Thyroid gland (tissue), 4 donors: ENCODE measurements at regions not wholly inside any gene's neighbourhood (a gene's known extent, or its start where the extent isn't known, plus 50 kb on each side); places are given as distances from the start of the nearest gene placed in this dataset.

ENCODE experiments used
- DNase-seq, 2 donors: peaks; one replicate each; pipeline ENCODE4 v3.0.0-alpha.2; 2019
- H3K27ac ChIP-seq, 3 donors: fragments of 200-600 bp; sonication (generic); 1 replicate in 2 of 3; 2 replicates in 1 of 3; pipeline ENCODE4 v1.5.1; 2016 to 2019; ENCODE audit warnings: mild to moderate bottlenecking in 1 of 3, moderate library complexity in 1 of 3
- H3K27me3 ChIP-seq: fragments of 200-600 bp; sonication (generic); one replicate; pipeline ENCODE4 v1.5.1; 2019
- H3K36me3 ChIP-seq, 2 donors: fragments of 200-600 bp; sonication (generic); one replicate each; pipeline ENCODE4 v1.5.1; 2016 to 2019
- H3K4me1 ChIP-seq, 2 donors: fragments of 200-600 bp; sonication (generic); one replicate each; pipeline ENCODE4 v1.5.1; 2017 to 2019
- H3K4me3 ChIP-seq, 3 donors: fragments of 200-600 bp; sonication (generic); replicated peaks in 1 of 3; 1 replicate in 2 of 3; 2 replicates in 1 of 3; pipeline ENCODE4 v1.5.1; 2016; ENCODE audit warnings: mild to moderate bottlenecking in 1 of 3
- H3K9me3 ChIP-seq: fragments of 200-600 bp; sonication (generic); one replicate; pipeline ENCODE4 v1.5.1; 2017
- POLR2A ChIP-seq, 2 donors: fragments of 450-650 bp; IDR thresholded peaks; one replicate each; pipeline ENCODE4 v1.6.1; 2017; ENCODE audit warnings: antibody characterized with exemption in 2 of 2, mild to moderate bottlenecking in 2 of 2, moderate library complexity in 1 of 2
- WGBS, 2 donors: methylation state at CpG; one replicate each; pipeline ENCODE4 v1.1.5; 2017; 5-methylcytosine and 5-hydroxymethylcytosine counted together
- intact Hi-C: fragments of 100-400 bp; cut with DNase I; formaldehyde crosslinking; loops from one replicate; pipeline ENCODE4 v1.15.1; 2023
- TF ChIP-seq, protein P1 (sequence below), 6 experiments: fragments of 200-600 bp in 3 of 6; fragments of 450-650 bp in 3 of 6; sonication (generic) in 3 of 6; IDR thresholded peaks; one replicate each; pipeline ENCODE4 v1.5.1; 2016 to 2019; ENCODE audit warnings: antibody characterized with exemption in 6 of 6, mild to moderate bottlenecking in 2 of 6, inconsistent platforms in 1 of 6, moderate library complexity in 1 of 6

DNA sequence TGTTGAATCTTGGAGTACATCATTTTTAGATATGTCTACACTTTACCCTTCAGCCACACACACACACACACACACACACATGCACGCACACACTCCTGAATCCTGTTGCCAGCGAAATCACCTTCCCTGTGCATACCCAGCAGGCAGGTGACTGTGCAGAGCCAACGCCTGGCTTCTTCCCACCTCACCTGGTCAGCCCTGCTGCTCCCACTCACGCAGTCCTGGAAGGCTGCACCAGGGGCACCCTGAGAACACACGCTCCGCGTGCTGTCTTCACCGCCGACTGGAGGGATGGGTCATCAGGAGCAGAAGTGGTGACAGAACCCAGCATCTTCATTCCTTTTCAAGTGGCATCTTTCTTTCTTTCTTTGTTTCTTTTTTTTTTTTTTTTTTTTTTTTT is 94.6 kb downstream of the TBXT start:
- 92% methylated on average over 9 of the region's 9 CpGs for WGBS, 2 donors
- DNase-seq, result no peak
- no peak overlapping the region for H3K27ac ChIP-seq

DNA sequence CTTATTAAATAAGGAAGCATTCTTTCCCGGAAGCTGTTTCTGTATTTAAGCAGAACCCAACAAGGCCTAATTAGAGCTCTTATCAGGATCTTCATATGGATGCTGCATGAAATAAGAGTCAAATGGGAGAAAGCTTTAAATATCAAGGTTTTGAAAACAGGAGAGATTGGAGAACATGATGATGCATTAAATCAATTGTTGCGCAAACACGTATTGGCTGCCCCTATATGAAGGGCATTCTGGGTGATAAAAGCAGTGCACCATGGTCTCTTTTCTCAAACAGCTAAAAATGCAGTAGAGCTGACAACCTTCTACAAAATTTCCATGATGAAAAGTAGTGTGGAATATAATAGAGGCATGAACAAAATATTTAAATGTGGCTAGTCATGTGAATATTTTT is 98.9 kb downstream of the TBXT start:
- H3K4me3 ChIP-seq, result no peak overlapping the region
- H3K27me3 ChIP-seq, result no peaks in the 10 kb centered on the region
- no peak overlapping the region for H3K27ac ChIP-seq
- no peaks in the 10 kb centered on the region for H3K36me3 ChIP-seq
- H3K4me1 ChIP-seq, result no peaks in the 10 kb centered on the region
- DNase-seq, result no peak
- intact Hi-C loops, result no loop called here
- H3K9me3 ChIP-seq, result no peaks in the 10 kb centered on the region
- no peak for TF ChIP-seq POLR2A (IDR thresholded peaks at IDR 0.05)
- WGBS, 2 donors, result 81 to 96% methylated on average over 3 of the region's 3 CpGs

More for the DNA sequence above, 94.6 kb downstream of the TBXT start:
- TF ChIP-seq POLR2A (IDR thresholded peaks at IDR 0.05), result no peak
- TF ChIP-seq, protein P1, sequence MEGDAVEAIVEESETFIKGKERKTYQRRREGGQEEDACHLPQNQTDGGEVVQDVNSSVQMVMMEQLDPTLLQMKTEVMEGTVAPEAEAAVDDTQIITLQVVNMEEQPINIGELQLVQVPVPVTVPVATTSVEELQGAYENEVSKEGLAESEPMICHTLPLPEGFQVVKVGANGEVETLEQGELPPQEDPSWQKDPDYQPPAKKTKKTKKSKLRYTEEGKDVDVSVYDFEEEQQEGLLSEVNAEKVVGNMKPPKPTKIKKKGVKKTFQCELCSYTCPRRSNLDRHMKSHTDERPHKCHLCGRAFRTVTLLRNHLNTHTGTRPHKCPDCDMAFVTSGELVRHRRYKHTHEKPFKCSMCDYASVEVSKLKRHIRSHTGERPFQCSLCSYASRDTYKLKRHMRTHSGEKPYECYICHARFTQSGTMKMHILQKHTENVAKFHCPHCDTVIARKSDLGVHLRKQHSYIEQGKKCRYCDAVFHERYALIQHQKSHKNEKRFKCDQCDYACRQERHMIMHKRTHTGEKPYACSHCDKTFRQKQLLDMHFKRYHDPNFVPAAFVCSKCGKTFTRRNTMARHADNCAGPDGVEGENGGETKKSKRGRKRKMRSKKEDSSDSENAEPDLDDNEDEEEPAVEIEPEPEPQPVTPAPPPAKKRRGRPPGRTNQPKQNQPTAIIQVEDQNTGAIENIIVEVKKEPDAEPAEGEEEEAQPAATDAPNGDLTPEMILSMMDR (IDR thresholded peaks at IDR 0.05), result no peak
- Histone ChIP-seq H3K4me3 (no peak overlapping the region), H3K4me1 (no peaks in the 10 kb centered on the region), H3K27me3 (no peaks in the 10 kb centered on the region), H3K9me3 (no peaks in the 10 kb centered on the region), H3K36me3 (no peaks in the 10 kb centered on the region)
- intact Hi-C loops, result no loop called here

DNA sequence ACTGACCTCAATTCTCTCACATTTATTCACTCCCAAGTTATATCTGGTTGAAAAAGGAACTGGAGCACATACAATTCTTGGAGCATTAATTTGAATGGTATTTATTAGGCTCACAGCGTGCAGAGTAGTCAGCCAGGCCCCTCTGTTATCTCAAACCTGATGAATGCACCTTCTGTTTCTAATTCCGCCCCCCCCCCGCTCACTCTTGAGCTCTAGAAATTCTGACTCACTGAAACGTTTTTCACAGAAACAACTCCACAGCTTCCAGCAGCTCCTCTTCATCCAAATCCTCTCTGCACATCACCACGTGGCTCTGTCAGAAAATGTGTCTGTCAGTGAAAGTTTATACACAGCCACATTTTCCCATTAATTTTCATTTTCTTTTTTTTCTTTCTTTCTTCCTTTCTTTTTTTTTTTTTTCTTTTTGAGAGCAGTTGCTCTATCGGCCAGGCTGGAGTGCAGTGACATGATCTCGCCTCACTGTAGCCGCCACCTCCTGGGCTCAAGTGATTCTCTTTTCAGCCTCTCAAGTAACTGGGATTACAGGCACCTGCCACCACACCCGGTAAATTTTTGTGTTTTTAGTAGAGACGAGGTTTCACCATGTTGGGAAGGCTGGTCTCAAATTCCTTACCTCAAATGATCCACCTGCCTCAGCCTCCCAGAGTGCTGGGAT is 109.4 kb downstream of the TBXT start:
- Histone ChIP-seq H3K4me3 (no peak overlapping the region), H3K4me1 (peaks cover 0 to 4% of the 10 kb centered on the region in 2 donors), H3K27ac (no peak overlapping the region), H3K9me3 (no peaks in the 10 kb centered on the region), H3K36me3 (no peaks in the 10 kb centered on the region), H3K27me3 (no peaks in the 10 kb centered on the region)
- intact Hi-C loops, result no loop called here
- WGBS, 2 donors, result 43 to 46% methylated on average over 10 of the region's 10 CpGs
- DNase-seq, result peak; percentile 27 to 30
- TF ChIP-seq, protein P1 (IDR thresholded peaks at IDR 0.05), result no peak
- no peak for TF ChIP-seq POLR2A (IDR thresholded peaks at IDR 0.05)

DNA sequence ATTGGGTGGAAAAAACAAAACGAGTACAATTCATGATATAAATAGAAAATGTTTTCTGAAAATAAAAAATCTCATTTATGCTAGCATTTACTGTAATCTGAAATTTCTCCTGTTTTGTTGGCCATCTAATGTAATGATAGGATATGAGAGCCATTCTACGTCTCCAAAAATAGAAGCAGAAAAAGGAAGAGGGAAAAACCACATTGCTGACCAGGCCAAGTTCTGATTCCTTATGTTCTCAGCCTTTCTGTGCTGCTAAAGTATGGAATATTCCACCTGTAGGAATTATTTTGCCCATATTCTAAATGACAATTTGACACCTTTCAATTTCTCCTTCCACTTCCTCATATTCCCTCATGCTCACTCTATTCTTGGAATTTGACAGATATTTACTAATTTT is 110.2 kb downstream of the TBXT start:
- peaks cover 0 to 4% of the 10 kb centered on the region in 2 donors for H3K4me1 ChIP-seq
- WGBS, 2 donors, result 64 to 67% methylated on average over 2 of the region's 2 CpGs
- no peak for DNase-seq
- no peak overlapping the region for H3K4me3 ChIP-seq
- TF ChIP-seq, protein P1 (IDR thresholded peaks at IDR 0.05), result no peak
- no peak for TF ChIP-seq POLR2A (IDR thresholded peaks at IDR 0.05)
- no peaks in the 10 kb centered on the region for H3K36me3 ChIP-seq
- intact Hi-C loops, result no loop called here
- no peak overlapping the region for H3K27ac ChIP-seq
- no peaks in the 10 kb centered on the region for H3K9me3 ChIP-seq
- no peaks in the 10 kb centered on the region for H3K27me3 ChIP-seq

DNA sequence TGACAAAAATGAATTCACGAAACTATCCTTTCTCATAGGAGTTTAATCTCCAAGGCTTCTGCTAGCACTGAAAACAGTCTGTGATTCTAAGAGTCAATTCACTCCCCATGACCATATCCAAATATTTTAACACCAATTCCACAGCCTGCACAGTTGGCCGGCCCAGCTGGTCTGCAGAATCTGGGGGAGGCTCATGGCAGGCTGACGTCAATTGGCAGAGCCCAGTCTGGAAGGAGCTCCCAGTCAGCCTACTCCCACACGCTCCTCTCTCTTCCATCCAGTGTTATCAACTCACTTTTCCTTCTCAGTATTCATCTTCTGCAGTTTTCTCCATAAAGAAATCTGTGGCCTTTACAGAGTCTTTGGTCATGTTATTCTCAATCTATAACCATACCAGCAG is 111.0 kb downstream of the TBXT start:
- H3K36me3 ChIP-seq, result no peaks in the 10 kb centered on the region
- no peaks in the 10 kb centered on the region for H3K27me3 ChIP-seq
- no peak overlapping the region for H3K27ac ChIP-seq
- H3K9me3 ChIP-seq, result no peaks in the 10 kb centered on the region
- intact Hi-C loops, result no loop called here
- whole genome bisulfite sequencing, 2 donors, result 70 to 80% methylated on average over 4 of the region's 4 CpGs
- TF ChIP-seq, protein P1 (IDR thresholded peaks at IDR 0.05), result no peak
- no peak for TF ChIP-seq POLR2A (IDR thresholded peaks at IDR 0.05)
- peaks cover 0 to 4% of the 10 kb centered on the region in 2 donors for H3K4me1 ChIP-seq
- no peak overlapping the region for H3K4me3 ChIP-seq
- no peak for DNase-seq
